ENCODE measurements at regions not wholly inside any gene's neighbourhood (a gene's known extent, or its start where the extent isn't known, plus 50 kb on each side); places are given as distances from the start of the nearest gene placed in this dataset.
"Not testable (repeated sequence)": the region's sequence is repeated elsewhere in the genome, so short reads cannot be mapped to it uniquely, and the experiment has no call there.

GRCh38 chr1:190908246-190908645 lies 430.6 kb upstream of the BRINP3 start:
- H3K36me3 ChIP-seq = no peaks in the 10 kb centered on the region
- no peak overlapping the region for H3K4me3 ChIP-seq
- no peaks in the 10 kb centered on the region for H3K4me1 ChIP-seq
- intact Hi-C loops (cut with DNase I) = no loop called here
- no peak overlapping the region for H3K9ac ChIP-seq (ENCODE audit: low read depth in 2 of 2, low read length in 2 of 2)
- H3K27ac ChIP-seq = no peak overlapping the region
- no peaks in the 10 kb centered on the region for H3K9me3 ChIP-seq
- no peak for TF ChIP-seq CTCF (IDR thresholded peaks at IDR 0.05)
- no peaks in the 10 kb centered on the region for H3K27me3 ChIP-seq
- DNase-seq = no peak

GRCh38 chr1:190908691-190909090 lies 431.0 kb upstream of the BRINP3 start:
- DNase-seq = no peak
- H3K36me3 ChIP-seq = no peaks in the 10 kb centered on the region
- H3K27me3 ChIP-seq = no peaks in the 10 kb centered on the region
- intact Hi-C loops (cut with DNase I) = no loop called here
- no peak overlapping the region for H3K4me3 ChIP-seq
- no peaks in the 10 kb centered on the region for H3K9me3 ChIP-seq
- H3K4me1 ChIP-seq = no peaks in the 10 kb centered on the region
- no peak overlapping the region for H3K27ac ChIP-seq
- no peak for TF ChIP-seq CTCF (IDR thresholded peaks at IDR 0.05)
- H3K9ac ChIP-seq (ENCODE audit: low read depth in 2 of 2, low read length in 2 of 2) = no peak overlapping the region

- Histone ChIP-seq H3K4me1 (no peaks in the 10 kb centered on the region), H3K9me3 (no peaks in the 10 kb centered on the region), H3K27ac (no peak overlapping the region), H3K4me3 (no peak overlapping the region), H3K36me3 (no peaks in the 10 kb centered on the region), H3K9ac (ENCODE audit: low read depth in 2 of 2, low read length in 2 of 2) (no peak overlapping the region), H3K27me3 (no peaks in the 10 kb centered on the region)
- TF ChIP-seq CTCF (IDR thresholded peaks at IDR 0.05) = no peak
- intact Hi-C loops (cut with DNase I) = no loop called here
- no peak for DNase-seq
These were observed 458.3 kb upstream of the BRINP3 start for GRCh38 chr1:190935925-190936324.

- Histone ChIP-seq H3K4me1 (no peaks in the 10 kb centered on the region), H3K9ac (ENCODE audit: low read depth in 2 of 2, low read length in 2 of 2) (no peak overlapping the region), H3K27ac (no peak overlapping the region), H3K4me3 (no peak overlapping the region), H3K36me3 (no peaks in the 10 kb centered on the region), H3K9me3 (no peaks in the 10 kb centered on the region), H3K27me3 (no peaks in the 10 kb centered on the region)
- intact Hi-C loops (cut with DNase I) = no loop called here
- DNase-seq = no peak
- no peak for TF ChIP-seq CTCF (IDR thresholded peaks at IDR 0.05)
These were observed 458.7 kb upstream of the BRINP3 start for GRCh38 chr1:190936337-190936736.

GRCh38 chr1:190940951-190941350 lies 463.3 kb upstream of the BRINP3 start:
- Histone ChIP-seq H3K36me3 (no peaks in the 10 kb centered on the region), H3K27ac (no peak overlapping the region), H3K27me3 (no peaks in the 10 kb centered on the region), H3K4me1 (no peaks in the 10 kb centered on the region), H3K4me3 (no peak overlapping the region), H3K9ac (ENCODE audit: low read depth in 2 of 2, low read length in 2 of 2) (no peak overlapping the region), H3K9me3 (no peaks in the 10 kb centered on the region)
- TF ChIP-seq CTCF (IDR thresholded peaks at IDR 0.05) = no peak
- DNase-seq = no peak
- intact Hi-C loops (cut with DNase I) = no loop called here

- H3K9me3 ChIP-seq = no peaks in the 10 kb centered on the region
- H3K4me3 ChIP-seq = no peak overlapping the region
- no peak overlapping the region for H3K9ac ChIP-seq (ENCODE audit: low read depth in 2 of 2, low read length in 2 of 2)
- TF ChIP-seq CTCF (IDR thresholded peaks at IDR 0.05) = no peak
- no peak for DNase-seq
- no peaks in the 10 kb centered on the region for H3K27me3 ChIP-seq
- no peaks in the 10 kb centered on the region for H3K4me1 ChIP-seq
- H3K36me3 ChIP-seq = no peaks in the 10 kb centered on the region
- intact Hi-C loops (cut with DNase I) = no loop called here
- no peak overlapping the region for H3K27ac ChIP-seq
These were observed 464.8 kb upstream of the BRINP3 start for GRCh38 chr1:190942475-190942874.

GRCh38 chr1:190943722-190944121 lies 466.1 kb upstream of the BRINP3 start:
- H3K27ac ChIP-seq; intact Hi-C loops (cut with DNase I); DNase-seq; H3K4me3 ChIP-seq; H3K9ac ChIP-seq (ENCODE audit: low read depth in 2 of 2, low read length in 2 of 2); H3K27me3 ChIP-seq; H3K4me1 ChIP-seq; H3K36me3 ChIP-seq; H3K9me3 ChIP-seq: not testable (repeated sequence)

Data from colonic mucosa (tissue), 4 donors.